NCI-H1105 (cell line): ENCODE measurements at regions not wholly inside any gene's neighbourhood (a gene's known extent, or its start where the extent isn't known, plus 50 kb on each side); places are given as distances from the start of the nearest gene placed in this dataset.

ENCODE experiments used
- DNase-seq: peaks from one replicate; lab custom pipeline; 2025; lab: John Stamatoyannopoulos, UW

GRCh38 chr5:112626715-112627114 lies 111.0 kb upstream of the APC start:
- DNase-seq = no peak

GRCh38 chr5:112628214-112628980 lies 109.3 kb upstream of the APC start:
- peak; percentile 40 for DNase-seq

GRCh38 chr5:112630246-112631009 lies 107.3 kb upstream of the APC start:
- DNase-seq = no peak

- DNase-seq = no peak
Observed at GRCh38 chr5:112634166-112634565, 103.5 kb upstream of the APC start.

GRCh38 chr5:112634796-112635195 lies 102.9 kb upstream of the APC start:
- DNase-seq = no peak

- no peak for DNase-seq
Observed at GRCh38 chr5:112635276-112635675, 102.4 kb upstream of the APC start.

- no peak for DNase-seq
Observed at GRCh38 chr5:112635771-112636731, 101.6 kb upstream of the APC start.

- DNase-seq = no peak
Observed at GRCh38 chr5:112636751-112637150, 100.9 kb upstream of the APC start.

GRCh38 chr5:112637343-112637742 lies 100.3 kb upstream of the APC start:
- DNase-seq = no peak

GRCh38 chr5:112640546-112640945 lies 97.1 kb upstream of the APC start:
- no peak for DNase-seq

GRCh38 chr5:112641515-112642110 lies 96.1 kb upstream of the APC start:
- no peak for DNase-seq

GRCh38 chr5:112642885-112643284 lies 94.8 kb upstream of the APC start:
- DNase-seq = no peak

- DNase-seq = no peak
Observed at GRCh38 chr5:112643339-112643971, 94.2 kb upstream of the APC start.

- DNase-seq = no peak
Observed at GRCh38 chr5:112646139-112646936, 91.3 kb upstream of the APC start.

GRCh38 chr5:112647428-112647827 lies 90.3 kb upstream of the APC start:
- DNase-seq = no peak

- DNase-seq = no peak
Observed at GRCh38 chr5:112648264-112648663, 89.4 kb upstream of the APC start.

- no peak for DNase-seq
Observed at GRCh38 chr5:112649882-112650281, 87.8 kb upstream of the APC start.

GRCh38 chr5:112653638-112654205 lies 84.0 kb upstream of the APC start:
- DNase-seq = no peak

GRCh38 chr5:112655513-112655912 lies 82.2 kb upstream of the APC start:
- DNase-seq = no peak

GRCh38 chr5:112656451-112656850 lies 81.2 kb upstream of the APC start:
- no peak for DNase-seq
